Astrocyte (in vitro differentiated cells and primary cell): ENCODE measurements at regions not wholly inside any gene's neighbourhood (a gene's known extent, or its start where the extent isn't known, plus 50 kb on each side); places are given as distances from the start of the nearest gene placed in this dataset.

ENCODE experiments used
- DNase-seq: peaks from one replicate; pipeline ENCODE4 v3.0.0-alpha.2; 2010; ENCODE audit warnings: low read depth
- FAIRE-seq: peaks from 2 replicates; lab custom pipeline; 2011; peaks lifted over from hg19 to GRCh38; lab: Jason Lieb, UNC
- H2AFZ ChIP-seq: 2 replicates; pipeline ENCODE4 v1.6.0; 2012; ENCODE audit warnings: low read depth, low read length, inconsistent platforms
- H3K27ac ChIP-seq: 2 replicates; pipeline ENCODE4 v1.5.1; 2011; ENCODE audit warnings: low read depth, low read length, inconsistent platforms
- H3K27me3 ChIP-seq: 2 replicates; pipeline ENCODE4 v1.6.0; 2011; ENCODE audit warnings: low read length, inconsistent platforms; ENCODE audit not compliant: insufficient read depth
- H3K36me3 ChIP-seq: 2 replicates; pipeline ENCODE4 v1.5.1; 2011; ENCODE audit warnings: low read length, inconsistent platforms; ENCODE audit not compliant: insufficient read depth
- H3K4me1 ChIP-seq: 2 replicates; pipeline ENCODE4 v1.5.1; 2011; ENCODE audit warnings: low read length, inconsistent platforms; ENCODE audit not compliant: insufficient read depth
- H3K4me2 ChIP-seq: 2 replicates; pipeline ENCODE4 v1.6.0; 2012; ENCODE audit warnings: low read length, inconsistent platforms
- H3K4me3 ChIP-seq: 2 replicates; pipeline ENCODE4 v1.5.1; 2011; ENCODE audit warnings: low read depth, mild to moderate bottlenecking, low read length, inconsistent platforms; ENCODE audit not compliant: insufficient read depth
- H3K79me2 ChIP-seq: 2 replicates; pipeline ENCODE4 v1.6.0; 2012; ENCODE audit warnings: mild to moderate bottlenecking, low read length, inconsistent platforms; ENCODE audit not compliant: insufficient read depth
- H3K9ac ChIP-seq: 2 replicates; pipeline ENCODE4 v1.6.0; 2012; ENCODE audit warnings: mild to moderate bottlenecking, low read length, inconsistent platforms
- H3K9me3 ChIP-seq: 2 replicates; pipeline ENCODE4 v1.5.1; 2012; ENCODE audit warnings: low read depth, mild to moderate bottlenecking, low read length, inconsistent platforms; ENCODE audit not compliant: insufficient read depth
- H4K20me1 ChIP-seq: 2 replicates; pipeline ENCODE4 v1.6.0; 2012; ENCODE audit warnings: low read length, inconsistent platforms; ENCODE audit not compliant: insufficient read depth
- H3K27ac Mint-ChIP-seq: one replicate; pipeline ENCODE4 v1.8.0; 2021; ENCODE audit warnings: mild to moderate bottlenecking, mixed read lengths; ENCODE audit not compliant: unreplicated experiment
- H3K27me3 Mint-ChIP-seq: one replicate; pipeline ENCODE4 v1.8.0; 2021; ENCODE audit warnings: low read depth, mixed read lengths; ENCODE audit not compliant: unreplicated experiment
- H3K36me3 Mint-ChIP-seq: one replicate; pipeline ENCODE4 v1.8.0; 2021; ENCODE audit warnings: low read depth, mixed read lengths; ENCODE audit not compliant: unreplicated experiment
- H3K4me1 Mint-ChIP-seq: one replicate; pipeline ENCODE4 v1.8.0; 2021; ENCODE audit warnings: low read depth, mixed read lengths; ENCODE audit not compliant: unreplicated experiment
- H3K4me3 Mint-ChIP-seq: one replicate; pipeline ENCODE4 v1.8.0; 2021; ENCODE audit warnings: mild to moderate bottlenecking, moderate library complexity, mixed read lengths; ENCODE audit not compliant: unreplicated experiment
- H3K9me3 Mint-ChIP-seq: one replicate; pipeline ENCODE4 v1.8.0; 2021; ENCODE audit warnings: mild to moderate bottlenecking, mixed read lengths; ENCODE audit not compliant: unreplicated experiment
- CTCF ChIP-seq: IDR thresholded peaks from 2 replicates; pipeline ENCODE4 v1.5.1; 2011; ENCODE audit warnings: low read depth, mild to moderate bottlenecking, inconsistent platforms, low read length, moderate library complexity; ENCODE audit not compliant: insufficient read depth
- EZH2 ChIP-seq: IDR thresholded peaks from 2 replicates; pipeline ENCODE4 v1.6.1; 2012; ENCODE audit warnings: mild to moderate bottlenecking, low read length, inconsistent platforms; ENCODE audit not compliant: insufficient read depth

- Histone ChIP-seq H3K4me2 (no peak overlapping the region), H3K9me3 (no peaks in the 10 kb centered on the region), H3K27ac (no peak overlapping the region), H4K20me1 (no peaks in the 10 kb centered on the region), H3K79me2 (no peaks in the 10 kb centered on the region), H3K9ac (no peak overlapping the region), H3K4me3 (no peak overlapping the region), H2AFZ (no peak overlapping the region), H3K4me1 (no peaks in the 10 kb centered on the region), H3K36me3 (no peaks in the 10 kb centered on the region), H3K27me3 (no peaks in the 10 kb centered on the region)
- Mint-ChIP-seq H3K4me3 (no peak overlapping the region), H3K36me3 (no peaks in the 10 kb centered on the region), H3K4me1 (no peaks in the 10 kb centered on the region), H3K27me3 (no peaks in the 10 kb centered on the region), H3K9me3 (no peaks in the 10 kb centered on the region), H3K27ac (no peak overlapping the region)
- DNase-seq (no peak), FAIRE-seq (peak; percentile 39)
- no peak for TF ChIP-seq EZH2
- peak; percentile 29 for TF ChIP-seq CTCF
Observed at GRCh38 chr3:81419228-81419627, 342.2 kb downstream of the GBE1 start.

- H3K9me3 ChIP-seq, result no peaks in the 10 kb centered on the region
- H3K4me3 Mint-ChIP-seq, result no peak overlapping the region
Observed at GRCh38 chr3:81416812-81417211, 344.6 kb downstream of the GBE1 start.

More at GRCh38 chr3:81416812-81417211, 344.6 kb downstream of the GBE1 start:
- H3K4me2 ChIP-seq, result no peak overlapping the region
- no peak overlapping the region for H3K9ac ChIP-seq
- no peaks in the 10 kb centered on the region for H3K36me3 ChIP-seq
- H3K27ac ChIP-seq, result no peak overlapping the region
- H3K4me3 ChIP-seq, result no peak overlapping the region
- no peaks in the 10 kb centered on the region for H3K27me3 ChIP-seq
- H3K79me2 ChIP-seq, result no peaks in the 10 kb centered on the region
- H3K4me1 ChIP-seq, result no peaks in the 10 kb centered on the region
- TF ChIP-seq EZH2, result no peak
- no peak for TF ChIP-seq CTCF
- Mint-ChIP-seq H3K36me3 (no peaks in the 10 kb centered on the region), H3K4me1 (no peaks in the 10 kb centered on the region), H3K9me3 (no peaks in the 10 kb centered on the region), H3K27me3 (no peaks in the 10 kb centered on the region), H3K27ac (no peak overlapping the region)
- no peaks in the 10 kb centered on the region for H4K20me1 ChIP-seq
- no peak overlapping the region for H2AFZ ChIP-seq
- DNase-seq (no peak), FAIRE-seq (no peak)
